ENCODE measurements at regions not wholly inside any gene's neighbourhood (a gene's known extent, or its start where the extent isn't known, plus 50 kb on each side); places are given as distances from the start of the nearest gene placed in this dataset.
A peak's percentile ranks its signal among the peaks of the same experiment; 100 is the strongest.

- peak; percentile 46 for DNase-seq
These were observed 51.3 kb upstream of the LSM14A start for GRCh38 chr19:34120846-34121639.
